DND-41 (cell line): ENCODE measurements at regions not wholly inside any gene's neighbourhood (a gene's known extent, or its start where the extent isn't known, plus 50 kb on each side); places are given as distances from the start of the nearest gene placed in this dataset.
A peak's percentile ranks its signal among the peaks of the same experiment; 100 is the strongest.

ENCODE experiments used
- ATAC-seq: fragments of 200-7000 bp; cut with Tn5 transposase; 3 replicates; pipeline ENCODE4 v1.9.1; 2021; ENCODE audit warnings: low read depth; ENCODE audit not compliant: insufficient read depth
- DNase-seq: peaks from one replicate; pipeline ENCODE4 v3.0.0-alpha.2; 2020
- H2AFZ ChIP-seq: 2 replicates; pipeline ENCODE4 v1.6.0; 2012; ENCODE audit warnings: low read depth, low read length
- H3K27ac ChIP-seq: 2 replicates; pipeline ENCODE4 v1.5.1; 2012; ENCODE audit warnings: low read length, inconsistent platforms
- H3K27me3 ChIP-seq: fragments of 200-600 bp; sonication (generic); 2 replicates; pipeline ENCODE4 v1.6.0; 2012; ENCODE audit warnings: low read length, mild to moderate bottlenecking, inconsistent platforms; ENCODE audit not compliant: insufficient read depth, poor library complexity
- H3K36me3 ChIP-seq: 2 replicates; pipeline ENCODE4 v1.5.1; 2012; ENCODE audit warnings: low read length, inconsistent platforms; ENCODE audit not compliant: insufficient read depth
- H3K4me1 ChIP-seq: 2 replicates; pipeline ENCODE4 v1.5.1; 2012; ENCODE audit warnings: mild to moderate bottlenecking, low read length; ENCODE audit not compliant: insufficient read depth
- H3K4me2 ChIP-seq: 2 replicates; pipeline ENCODE4 v1.6.0; 2012; ENCODE audit warnings: mild to moderate bottlenecking, moderate library complexity, low read length, inconsistent platforms; ENCODE audit not compliant: insufficient read depth
- H3K4me3 ChIP-seq, 2 experiments: fragments of 200-600 bp in 1 of 2; shearing (Covaris generic) in 1 of 2; 2 replicates each; pipeline ENCODE4 v1.5.1; 2012 to 2016; ENCODE audit warnings: inconsistent platforms in 2 of 2, low read length in 2 of 2, mild to moderate bottlenecking in 2 of 2, low read depth in 1 of 2, moderate library complexity in 1 of 2
- H3K79me2 ChIP-seq: 2 replicates; pipeline ENCODE4 v1.6.0; 2012; ENCODE audit warnings: low read length, inconsistent platforms; ENCODE audit not compliant: insufficient read depth
- H3K9ac ChIP-seq: 2 replicates; pipeline ENCODE4 v1.6.0; 2012; ENCODE audit warnings: low read depth, mild to moderate bottlenecking, inconsistent platforms, low read length, moderate library complexity
- H3K9me3 ChIP-seq: 2 replicates; pipeline ENCODE4 v1.5.1; 2012; ENCODE audit warnings: low read length, moderate library complexity, mild to moderate bottlenecking, inconsistent platforms; ENCODE audit not compliant: insufficient read depth, severe bottlenecking
- H4K20me1 ChIP-seq: 2 replicates; pipeline ENCODE4 v1.6.0; 2012; ENCODE audit warnings: low read length; ENCODE audit not compliant: insufficient read depth
- CTCF ChIP-seq: IDR thresholded peaks from 2 replicates; pipeline ENCODE4 v1.5.1; 2012; ENCODE audit warnings: borderline replicate concordance, low read length, moderate library complexity, mild to moderate bottlenecking; ENCODE audit not compliant: poor library complexity, severe bottlenecking; ENCODE audit errors: extremely low read depth
- EZH2 ChIP-seq: IDR thresholded peaks from 3 replicates; pipeline ENCODE4 v1.6.1; 2012; ENCODE audit warnings: borderline replicate concordance, low read depth, mild to moderate bottlenecking, moderate library complexity, low read length, inconsistent platforms; ENCODE audit not compliant: severe bottlenecking

GRCh38 chr15:70556151-70556741 is 207.1 kb downstream of the UACA start:
- H3K4me2 ChIP-seq = no peak overlapping the region
- ATAC-seq = no peak
- no peak for DNase-seq

GRCh38 chr15:70555713-70556112 is 207.6 kb downstream of the UACA start:
- Histone ChIP-seq H3K4me1 (peaks cover 24% of the 10 kb centered on the region), H3K9me3 (no peaks in the 10 kb centered on the region), H3K4me3 (no peak overlapping the region), H3K79me2 (no peaks in the 10 kb centered on the region), H3K4me2 (no peak overlapping the region), H3K9ac (no peak overlapping the region), H3K36me3 (no peaks in the 10 kb centered on the region), H4K20me1 (peaks cover 16% of the 10 kb centered on the region; the same call in 1 of the 2 replicates), H3K27ac (no peak overlapping the region), H2AFZ (no peak overlapping the region), H3K27me3 (peaks cover 13% of the 10 kb centered on the region)
- DNase-seq (peak; percentile 10), ATAC-seq (no peak)
- TF ChIP-seq CTCF = no peak
- no peak for TF ChIP-seq EZH2

More at GRCh38 chr15:70556151-70556741, 207.1 kb downstream of the UACA start:
- H3K79me2 ChIP-seq = no peaks in the 10 kb centered on the region
- H2AFZ ChIP-seq = no peak overlapping the region
- no peak overlapping the region for H3K9ac ChIP-seq
- H3K27me3 ChIP-seq = peaks cover 13% of the 10 kb centered on the region
- H3K36me3 ChIP-seq = no peaks in the 10 kb centered on the region
- TF ChIP-seq EZH2 = no peak
- TF ChIP-seq CTCF = no peak
- peaks cover 16% of the 10 kb centered on the region; the same call in 1 of the 2 replicates for H4K20me1 ChIP-seq
- no peak overlapping the region for H3K27ac ChIP-seq
- no peak overlapping the region for H3K4me3 ChIP-seq
- H3K9me3 ChIP-seq = no peaks in the 10 kb centered on the region
- H3K4me1 ChIP-seq = peaks cover 24% of the 10 kb centered on the region

- Histone ChIP-seq H3K27ac (no peak overlapping the region), H3K79me2 (no peaks in the 10 kb centered on the region), H3K4me1 (no peaks in the 10 kb centered on the region), H3K9me3 (no peaks in the 10 kb centered on the region), H3K4me3 (no peak overlapping the region), H3K36me3 (no peaks in the 10 kb centered on the region), H3K27me3 (no peaks in the 10 kb centered on the region), H3K4me2 (no peak overlapping the region), H3K9ac (no peak overlapping the region), H4K20me1 (no peaks in the 10 kb centered on the region), H2AFZ (no peak overlapping the region)
- ATAC-seq (no peak), DNase-seq (no peak)
- TF ChIP-seq CTCF (no peak), EZH2 (no peak)
Measured at GRCh38 chr15:70547846-70548487, 215.4 kb downstream of the UACA start.
